ENCODE measurements at regions not wholly inside any gene's neighbourhood (a gene's known extent, or its start where the extent isn't known, plus 50 kb on each side); places are given as distances from the start of the nearest gene placed in this dataset.

GRCh38 chr5:68970617-68971016 is 123.2 kb upstream of the SLC30A5 start:
- no peak for TF ChIP-seq JUND (IDR thresholded peaks at IDR 0.05)
- TF ChIP-seq POLR2AphosphoS5 (IDR thresholded peaks at IDR 0.05; ENCODE audit: low read depth, low read length): no peak
- TF ChIP-seq RXRA (IDR thresholded peaks at IDR 0.05; ENCODE audit: borderline replicate concordance, low read depth): no peak
- no peak for TF ChIP-seq USF2 (IDR thresholded peaks at IDR 0.05; ENCODE audit: borderline replicate concordance, low read depth, low read length)
- no peak for TF ChIP-seq CTCF (IDR thresholded peaks at IDR 0.05)
- TF ChIP-seq RCOR1 (IDR thresholded peaks at IDR 0.05; ENCODE audit: low read length): no peak
- no peak for TF ChIP-seq EP300 (IDR thresholded peaks at IDR 0.05; ENCODE audit: borderline replicate concordance in 1 of 2, low read depth in 1 of 2, low read length in 1 of 2)
- no peak for TF ChIP-seq CHD2 (IDR thresholded peaks at IDR 0.05; ENCODE audit: low read length, partially characterized antibody)
